ENCODE measurements at regions not wholly inside any gene's neighbourhood (a gene's known extent, or its start where the extent isn't known, plus 50 kb on each side); places are given as distances from the start of the nearest gene placed in this dataset.
"Not testable (repeated sequence)": the region's sequence is repeated elsewhere in the genome, so short reads cannot be mapped to it uniquely, and the experiment has no call there.

DNA sequence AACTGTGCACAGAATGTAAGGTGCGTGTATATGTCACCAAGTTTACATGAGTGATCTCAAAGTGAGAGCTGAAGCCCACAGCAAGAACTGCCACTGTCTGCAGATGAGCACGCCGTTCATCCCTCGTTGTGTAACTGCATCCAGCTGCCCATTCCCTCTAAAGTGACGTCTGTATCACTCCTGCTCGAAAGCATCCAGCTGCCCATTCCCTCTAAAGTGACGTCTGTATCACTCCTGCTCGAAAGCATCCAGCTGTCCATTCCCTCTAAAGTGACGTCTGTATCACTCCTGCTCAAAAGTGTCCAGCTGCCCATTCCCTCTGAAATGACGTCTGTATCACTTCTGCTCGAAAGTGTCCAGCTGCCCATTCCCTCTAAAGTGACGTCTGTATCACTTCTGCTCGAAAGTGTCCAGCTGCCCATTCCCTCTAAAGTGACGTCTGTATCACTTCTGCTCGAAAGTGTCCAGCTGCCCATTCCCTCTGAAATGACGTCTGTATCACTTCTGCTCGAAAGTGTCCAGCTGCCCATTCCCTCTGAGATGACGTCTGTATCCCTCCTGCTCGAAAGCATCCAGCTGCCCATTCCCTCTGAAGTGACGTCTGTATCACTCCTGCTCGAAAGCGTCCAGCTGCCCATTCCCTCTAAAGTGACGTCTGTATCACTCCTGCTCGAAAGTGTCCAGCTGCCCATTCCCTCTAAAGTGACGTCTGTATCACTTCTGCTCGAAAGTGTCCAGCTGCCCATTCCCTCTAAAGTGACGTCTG lies 871.4 kb downstream of the TRIML1 start:
- TF ChIP-seq, protein P1, sequence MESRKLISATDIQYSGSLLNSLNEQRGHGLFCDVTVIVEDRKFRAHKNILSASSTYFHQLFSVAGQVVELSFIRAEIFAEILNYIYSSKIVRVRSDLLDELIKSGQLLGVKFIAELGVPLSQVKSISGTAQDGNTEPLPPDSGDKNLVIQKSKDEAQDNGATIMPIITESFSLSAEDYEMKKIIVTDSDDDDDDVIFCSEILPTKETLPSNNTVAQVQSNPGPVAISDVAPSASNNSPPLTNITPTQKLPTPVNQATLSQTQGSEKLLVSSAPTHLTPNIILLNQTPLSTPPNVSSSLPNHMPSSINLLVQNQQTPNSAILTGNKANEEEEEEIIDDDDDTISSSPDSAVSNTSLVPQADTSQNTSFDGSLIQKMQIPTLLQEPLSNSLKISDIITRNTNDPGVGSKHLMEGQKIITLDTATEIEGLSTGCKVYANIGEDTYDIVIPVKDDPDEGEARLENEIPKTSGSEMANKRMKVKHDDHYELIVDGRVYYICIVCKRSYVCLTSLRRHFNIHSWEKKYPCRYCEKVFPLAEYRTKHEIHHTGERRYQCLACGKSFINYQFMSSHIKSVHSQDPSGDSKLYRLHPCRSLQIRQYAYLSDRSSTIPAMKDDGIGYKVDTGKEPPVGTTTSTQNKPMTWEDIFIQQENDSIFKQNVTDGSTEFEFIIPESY (IDR thresholded peaks at IDR 0.05; ENCODE audit: extremely low read depth, insufficient replicate concordance, low read length), result not testable (repeated sequence)
- not testable (repeated sequence) for TF ChIP-seq POLR2A (IDR thresholded peaks at IDR 0.05; ENCODE audit: borderline replicate concordance, extremely low read depth, insufficient read depth, insufficient read length); POLR2AphosphoS5 (IDR thresholded peaks at IDR 0.05; ENCODE audit: low read depth, low read length); EZH2 (IDR thresholded peaks at IDR 0.05); CEBPB (IDR thresholded peaks at IDR 0.05; ENCODE audit: low read depth)
- TF ChIP-seq, protein P2, sequence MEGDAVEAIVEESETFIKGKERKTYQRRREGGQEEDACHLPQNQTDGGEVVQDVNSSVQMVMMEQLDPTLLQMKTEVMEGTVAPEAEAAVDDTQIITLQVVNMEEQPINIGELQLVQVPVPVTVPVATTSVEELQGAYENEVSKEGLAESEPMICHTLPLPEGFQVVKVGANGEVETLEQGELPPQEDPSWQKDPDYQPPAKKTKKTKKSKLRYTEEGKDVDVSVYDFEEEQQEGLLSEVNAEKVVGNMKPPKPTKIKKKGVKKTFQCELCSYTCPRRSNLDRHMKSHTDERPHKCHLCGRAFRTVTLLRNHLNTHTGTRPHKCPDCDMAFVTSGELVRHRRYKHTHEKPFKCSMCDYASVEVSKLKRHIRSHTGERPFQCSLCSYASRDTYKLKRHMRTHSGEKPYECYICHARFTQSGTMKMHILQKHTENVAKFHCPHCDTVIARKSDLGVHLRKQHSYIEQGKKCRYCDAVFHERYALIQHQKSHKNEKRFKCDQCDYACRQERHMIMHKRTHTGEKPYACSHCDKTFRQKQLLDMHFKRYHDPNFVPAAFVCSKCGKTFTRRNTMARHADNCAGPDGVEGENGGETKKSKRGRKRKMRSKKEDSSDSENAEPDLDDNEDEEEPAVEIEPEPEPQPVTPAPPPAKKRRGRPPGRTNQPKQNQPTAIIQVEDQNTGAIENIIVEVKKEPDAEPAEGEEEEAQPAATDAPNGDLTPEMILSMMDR (IDR thresholded peaks at IDR 0.05 in 2 of 3, conservative IDR thresholded peaks at IDR 0.05 in 1 of 3; ENCODE audit: borderline replicate concordance in 1 of 3, insufficient read depth in 1 of 3, low read depth in 2 of 3, low read length in 2 of 3), result not testable (repeated sequence)
- TF ChIP-seq, protein P3, sequence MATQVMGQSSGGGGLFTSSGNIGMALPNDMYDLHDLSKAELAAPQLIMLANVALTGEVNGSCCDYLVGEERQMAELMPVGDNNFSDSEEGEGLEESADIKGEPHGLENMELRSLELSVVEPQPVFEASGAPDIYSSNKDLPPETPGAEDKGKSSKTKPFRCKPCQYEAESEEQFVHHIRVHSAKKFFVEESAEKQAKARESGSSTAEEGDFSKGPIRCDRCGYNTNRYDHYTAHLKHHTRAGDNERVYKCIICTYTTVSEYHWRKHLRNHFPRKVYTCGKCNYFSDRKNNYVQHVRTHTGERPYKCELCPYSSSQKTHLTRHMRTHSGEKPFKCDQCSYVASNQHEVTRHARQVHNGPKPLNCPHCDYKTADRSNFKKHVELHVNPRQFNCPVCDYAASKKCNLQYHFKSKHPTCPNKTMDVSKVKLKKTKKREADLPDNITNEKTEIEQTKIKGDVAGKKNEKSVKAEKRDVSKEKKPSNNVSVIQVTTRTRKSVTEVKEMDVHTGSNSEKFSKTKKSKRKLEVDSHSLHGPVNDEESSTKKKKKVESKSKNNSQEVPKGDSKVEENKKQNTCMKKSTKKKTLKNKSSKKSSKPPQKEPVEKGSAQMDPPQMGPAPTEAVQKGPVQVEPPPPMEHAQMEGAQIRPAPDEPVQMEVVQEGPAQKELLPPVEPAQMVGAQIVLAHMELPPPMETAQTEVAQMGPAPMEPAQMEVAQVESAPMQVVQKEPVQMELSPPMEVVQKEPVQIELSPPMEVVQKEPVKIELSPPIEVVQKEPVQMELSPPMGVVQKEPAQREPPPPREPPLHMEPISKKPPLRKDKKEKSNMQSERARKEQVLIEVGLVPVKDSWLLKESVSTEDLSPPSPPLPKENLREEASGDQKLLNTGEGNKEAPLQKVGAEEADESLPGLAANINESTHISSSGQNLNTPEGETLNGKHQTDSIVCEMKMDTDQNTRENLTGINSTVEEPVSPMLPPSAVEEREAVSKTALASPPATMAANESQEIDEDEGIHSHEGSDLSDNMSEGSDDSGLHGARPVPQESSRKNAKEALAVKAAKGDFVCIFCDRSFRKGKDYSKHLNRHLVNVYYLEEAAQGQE (IDR thresholded peaks at IDR 0.05; ENCODE audit: low read depth), result not testable (repeated sequence)
